GM12892 (cell line): ENCODE measurements at regions not wholly inside any gene's neighbourhood (a gene's known extent, or its start where the extent isn't known, plus 50 kb on each side); places are given as distances from the start of the nearest gene placed in this dataset.

Experiments
- POLR2A ChIP-seq: IDR thresholded peaks from 2 replicates; pipeline ENCODE4 v1.6.1; 2011; ENCODE audit warnings: low read depth, low read length, control low read depth
- POLR2AphosphoS5 ChIP-seq: IDR thresholded peaks from 2 replicates; pipeline ENCODE4 v1.6.1; 2011; ENCODE audit warnings: low read depth, low read length, control low read depth
- TAF1 ChIP-seq: IDR thresholded peaks from 2 replicates; pipeline ENCODE4 v1.6.1; 2011; ENCODE audit warnings: low read depth, mild to moderate bottlenecking, control low read depth, low read length, borderline replicate concordance

GRCh38 chr12:107469011-107469410 lies 216.6 kb upstream of the PWP1 start:
- TF ChIP-seq POLR2A (no peak), POLR2AphosphoS5 (no peak), TAF1 (no peak)
